ENCODE measurements at regions not wholly inside any gene's neighbourhood (a gene's known extent, or its start where the extent isn't known, plus 50 kb on each side); places are given as distances from the start of the nearest gene placed in this dataset.
"Not testable (repeated sequence)": the region's sequence is repeated elsewhere in the genome, so short reads cannot be mapped to it uniquely, and the experiment has no call there.

DNA sequence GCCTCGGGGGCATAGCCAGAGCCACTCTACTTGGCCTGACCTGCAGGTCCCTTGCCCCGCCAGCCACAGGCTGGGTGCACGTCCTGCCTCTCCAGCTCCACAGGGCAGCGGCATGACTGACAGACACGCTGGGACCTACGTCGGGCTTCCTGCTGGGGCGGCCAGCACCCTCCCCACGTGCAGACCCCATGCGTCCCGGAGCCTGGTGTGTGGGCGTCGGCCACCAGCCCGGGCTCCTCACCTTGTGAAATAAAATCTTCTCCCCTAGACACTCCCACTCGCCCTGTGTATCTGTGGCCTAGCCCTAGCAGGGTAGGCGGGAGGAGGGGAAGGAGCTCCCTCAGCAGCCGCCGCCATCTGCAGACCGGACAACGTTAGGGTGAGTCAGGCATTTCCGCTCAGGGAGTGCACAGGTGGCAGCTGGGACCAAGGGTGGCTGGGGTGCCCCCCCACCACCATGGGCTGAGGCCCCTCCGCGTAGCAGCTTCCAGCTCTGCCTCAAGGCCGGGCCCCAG is 119.5 kb downstream of the IGLL1 start:
- DNase-seq, result not testable (repeated sequence)

DNA sequence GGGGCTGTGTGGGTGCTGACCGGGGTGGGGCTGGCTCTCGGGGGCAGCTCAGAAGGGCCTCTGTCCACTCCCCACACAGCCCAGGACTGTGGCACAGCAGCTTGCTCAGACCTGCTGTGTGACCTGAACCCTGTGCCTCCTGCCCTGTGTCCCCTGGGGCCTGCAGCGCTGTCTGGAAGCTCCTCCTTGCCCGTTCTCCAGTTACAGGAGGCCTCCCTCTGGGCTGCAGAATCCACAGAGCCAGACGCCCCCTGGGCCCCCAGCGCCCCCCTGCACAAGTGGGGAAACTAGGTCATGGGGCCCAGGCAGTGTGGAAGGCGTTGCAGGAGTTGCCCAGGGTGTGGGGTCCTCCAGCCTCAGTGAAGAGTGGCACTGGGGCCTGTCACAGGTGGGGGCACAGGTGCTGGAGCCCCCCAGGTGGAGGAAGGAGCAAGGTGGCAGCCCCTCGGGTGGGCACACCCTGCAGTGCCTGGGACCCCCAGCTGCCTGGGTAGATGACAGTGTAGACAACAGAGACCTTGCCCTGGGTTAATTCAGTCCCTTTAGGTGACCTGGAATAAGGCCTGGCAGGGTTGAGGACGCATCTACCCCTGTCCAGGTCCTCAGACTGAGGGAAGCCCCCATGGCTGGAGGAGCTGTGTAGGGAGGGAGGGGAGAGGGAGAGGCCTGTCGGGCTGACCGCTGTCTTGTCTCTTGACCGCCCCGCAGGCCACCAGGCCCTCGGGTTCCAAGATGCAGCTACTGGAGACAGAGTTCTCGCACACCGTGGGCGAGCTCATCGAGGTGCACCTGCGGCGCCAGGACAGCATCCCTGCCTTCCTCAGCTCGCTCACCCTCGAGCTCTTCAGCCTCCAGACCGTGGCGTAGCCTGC is 120.2 kb downstream of the IGLL1 start:
- DNase-seq, result not testable (repeated sequence)

DNA sequence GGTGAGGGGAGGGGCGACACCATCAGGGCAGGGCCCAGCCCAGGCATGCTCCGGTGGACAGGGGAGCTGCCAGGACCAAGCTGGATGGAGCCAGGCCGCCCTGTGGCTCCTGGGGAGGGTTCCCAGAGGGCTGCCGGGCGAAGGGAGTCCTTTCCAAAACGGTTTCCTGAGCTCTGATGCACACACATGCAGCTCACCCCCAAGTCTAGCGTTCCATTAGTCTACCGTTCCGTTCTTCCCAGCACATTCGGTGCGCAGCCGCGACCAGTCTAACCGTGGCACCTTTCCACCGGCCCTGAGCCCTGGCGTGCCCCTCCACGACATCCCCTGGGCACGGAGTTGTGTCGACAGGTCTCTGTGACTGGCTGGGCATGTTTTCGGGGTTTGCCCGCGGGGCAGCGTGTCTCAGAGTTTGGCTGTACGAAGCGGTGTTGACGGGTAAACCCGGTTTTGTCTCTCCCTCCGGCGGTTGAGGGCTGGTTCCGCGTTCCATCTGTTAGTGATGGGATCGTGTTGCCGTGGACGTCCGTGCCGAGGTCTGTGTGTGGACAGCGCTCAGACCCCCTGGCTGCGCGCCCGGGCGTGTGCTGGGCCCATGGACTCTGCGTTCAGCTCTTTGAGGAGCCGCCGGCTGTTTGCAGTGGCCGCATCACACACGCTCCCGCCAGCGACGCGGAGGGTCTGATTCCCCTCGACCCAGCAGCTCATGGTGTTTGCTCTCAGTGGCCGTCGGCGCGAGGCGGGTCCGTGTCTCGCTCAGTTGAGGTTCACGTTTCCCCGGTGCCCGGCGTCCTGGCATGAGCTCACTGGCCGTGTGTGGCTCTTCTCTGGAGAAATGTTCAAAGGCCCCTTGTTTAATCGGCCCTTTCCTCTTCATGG is 121.2 kb downstream of the IGLL1 start:
- no peak for DNase-seq

DNA sequence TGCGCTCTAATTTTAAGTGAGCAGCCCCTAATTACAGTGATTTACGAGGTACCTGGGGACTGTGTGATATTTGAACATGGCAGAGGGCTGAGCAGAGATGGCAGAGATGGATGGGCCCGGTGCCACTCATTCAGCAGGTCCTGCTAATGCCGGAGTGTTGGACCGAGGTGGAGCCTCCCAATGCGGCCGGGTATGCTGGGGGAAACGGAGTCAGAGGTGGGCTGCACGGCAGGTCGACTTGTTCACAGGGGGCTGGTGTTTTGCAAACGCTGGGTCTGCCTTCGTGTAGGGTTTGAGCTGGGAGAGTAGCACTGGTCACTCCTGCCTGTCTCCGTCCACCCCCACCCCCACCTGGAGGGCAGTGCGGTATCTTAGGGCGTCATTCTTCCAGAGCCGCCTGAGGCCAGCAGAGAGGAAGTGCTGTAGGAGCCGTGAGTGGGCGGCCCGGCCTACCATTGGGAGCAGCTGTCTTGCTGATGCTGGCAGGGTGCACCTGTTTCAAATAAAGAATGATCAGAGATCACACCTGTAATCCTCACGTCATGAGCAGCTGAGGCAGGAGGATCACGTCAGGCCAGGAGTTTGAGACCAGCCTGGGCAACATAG is 122.6 kb downstream of the IGLL1 start:
- no peak for DNase-seq

DNA sequence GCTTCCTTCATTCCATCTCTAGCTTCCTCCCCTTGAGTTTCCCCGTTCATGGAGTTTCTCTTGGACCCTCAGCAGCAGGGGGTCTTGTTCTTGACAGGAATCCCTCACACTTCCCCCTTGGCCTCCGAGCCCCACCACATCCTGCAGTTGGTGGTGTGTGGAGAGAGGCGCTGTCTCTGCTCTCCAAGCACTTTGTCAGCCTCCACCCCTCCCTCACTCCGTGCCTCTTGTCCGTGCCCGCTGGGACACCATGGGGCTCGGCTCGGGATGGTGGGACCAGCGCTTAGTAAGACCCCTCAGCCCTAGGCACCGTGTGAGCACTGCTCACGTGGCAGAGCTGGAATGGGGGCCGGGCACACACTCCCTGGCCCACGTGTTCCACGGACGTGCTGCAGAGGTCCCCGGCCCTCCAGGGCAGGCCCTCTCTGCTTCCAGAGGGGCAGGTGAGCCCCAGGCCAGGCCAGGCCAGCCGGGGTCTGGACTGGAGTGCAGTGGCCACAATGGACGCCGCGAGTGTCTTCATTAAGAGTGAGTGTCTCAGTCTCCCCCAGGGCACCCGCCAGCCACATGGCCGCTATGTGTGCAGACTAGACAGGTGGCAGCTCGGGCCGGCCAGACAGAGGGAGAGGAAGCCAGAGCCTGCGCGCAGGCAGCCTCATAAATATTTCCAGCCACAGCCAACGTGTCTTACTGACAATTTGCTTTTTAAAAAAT is 123.3 kb downstream of the IGLL1 start:
- DNase-seq, result not testable (repeated sequence)

DNA sequence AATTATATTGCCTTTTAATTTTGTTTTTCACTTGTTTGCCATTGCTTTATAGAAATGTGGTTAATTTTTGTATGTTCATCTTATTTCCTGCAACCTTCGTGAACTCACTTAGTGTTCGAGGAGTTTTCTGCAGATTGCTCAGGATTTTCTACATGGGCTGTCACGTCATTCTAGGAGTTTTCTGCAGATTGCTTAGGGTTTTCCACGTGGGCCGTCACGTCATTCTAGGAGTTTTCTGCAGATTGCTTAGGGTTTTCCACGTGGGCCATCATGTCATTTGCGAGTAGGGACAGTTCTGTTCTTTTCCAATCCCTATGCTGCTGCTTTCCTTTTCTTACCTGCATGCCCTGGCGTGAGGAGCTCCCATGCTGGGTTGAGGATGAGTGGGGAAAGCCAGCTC is 125.7 kb downstream of the IGLL1 start:
- DNase-seq, result not testable (repeated sequence)

DNA sequence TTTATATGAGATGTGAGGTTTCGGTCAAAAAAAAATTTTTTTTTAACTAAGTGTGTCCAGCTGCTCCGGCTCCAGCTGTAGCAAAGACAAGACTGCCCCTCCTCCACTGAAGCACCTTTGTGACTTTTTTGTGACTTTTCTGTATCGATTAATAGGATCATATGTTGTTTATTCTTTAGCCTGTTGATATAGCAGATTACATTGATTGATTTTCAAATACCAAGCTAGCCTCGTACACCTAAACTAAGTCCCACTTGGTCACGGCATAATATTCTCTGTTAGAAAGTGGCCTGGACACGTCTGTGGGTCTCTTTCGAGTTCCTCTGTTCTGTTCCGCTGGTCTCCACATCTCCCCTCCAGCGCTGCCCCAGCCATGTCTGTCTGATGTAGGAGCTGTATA is 126.8 kb downstream of the IGLL1 start:
- no peak for DNase-seq

DNA sequence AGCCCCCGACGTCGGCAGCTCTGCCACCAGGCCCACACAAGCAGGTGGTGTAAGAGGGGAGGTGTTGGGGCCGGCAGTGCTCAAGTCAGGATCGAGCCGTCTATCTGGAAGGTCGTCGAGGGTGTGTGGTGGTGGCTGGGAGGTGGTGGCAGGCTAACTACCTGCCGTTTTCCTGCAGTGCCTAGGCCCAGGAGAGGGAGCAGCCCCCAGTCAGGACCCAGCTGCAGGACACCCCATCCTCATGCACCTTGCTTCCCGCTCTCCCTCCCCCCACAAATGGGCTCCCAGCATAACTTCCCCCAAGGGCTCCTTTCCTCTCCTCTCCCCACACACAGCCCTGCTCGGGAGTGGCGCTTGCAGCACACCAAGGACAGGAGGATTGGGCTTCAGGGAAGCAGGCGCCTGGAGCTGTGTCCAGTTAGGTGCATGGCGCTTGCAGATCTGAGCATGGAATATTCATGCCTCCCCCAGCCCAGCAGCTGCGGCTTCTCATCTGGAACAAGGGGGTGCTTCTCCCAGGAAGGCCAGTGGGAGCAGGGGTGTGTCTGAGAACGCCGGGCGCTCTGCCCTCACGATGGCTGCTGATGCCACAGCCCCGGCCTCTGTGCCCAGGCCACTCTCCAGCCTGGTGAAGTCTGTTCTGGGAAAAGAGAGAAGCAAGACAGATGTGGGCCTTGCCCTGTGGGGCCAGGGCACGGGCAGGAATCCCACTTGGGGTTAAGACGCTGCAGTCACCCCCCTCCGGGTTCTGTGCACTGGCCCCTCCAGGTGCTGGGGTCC is 127.7 kb downstream of the IGLL1 start:
- DNase-seq, result no peak

DNA sequence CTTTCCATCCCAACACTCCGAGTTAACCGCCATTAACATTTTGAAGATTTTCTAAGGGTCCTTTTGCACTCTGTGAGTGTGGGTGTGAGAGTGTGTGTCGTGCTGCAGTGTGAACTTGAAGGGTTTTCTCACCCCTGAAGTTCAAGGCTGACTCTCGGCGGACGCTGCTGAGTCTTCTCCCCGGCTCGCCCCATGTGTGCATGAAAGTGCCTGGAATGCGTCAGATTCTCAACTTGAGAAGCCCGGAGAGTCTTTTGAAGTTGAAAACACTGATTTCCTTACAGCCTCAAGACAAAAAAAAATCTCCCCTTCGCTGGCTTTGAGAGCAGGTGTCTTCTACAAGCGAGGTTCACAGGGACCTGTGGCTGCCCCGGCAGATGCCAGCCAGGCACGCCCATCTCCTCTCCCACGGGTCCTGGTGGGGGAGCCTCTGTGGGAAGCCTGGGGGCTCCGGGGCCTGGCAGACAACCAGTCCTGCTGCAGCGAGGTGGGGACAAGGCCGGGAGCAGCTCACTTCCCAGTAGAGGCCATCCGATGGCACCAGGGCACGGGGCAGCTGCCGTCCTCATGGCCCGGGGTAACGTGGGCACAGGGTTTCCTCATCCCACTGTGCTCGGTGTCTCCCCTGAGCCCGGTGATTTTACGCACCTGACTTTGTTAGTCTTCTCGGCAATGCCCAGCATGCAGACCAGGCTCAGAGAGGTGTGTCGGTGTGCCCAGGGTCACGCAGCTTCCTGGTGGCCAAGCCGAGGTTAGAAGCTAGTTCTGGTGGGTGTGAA is 128.4 kb downstream of the IGLL1 start:
- not testable (repeated sequence) for DNase-seq

DNA sequence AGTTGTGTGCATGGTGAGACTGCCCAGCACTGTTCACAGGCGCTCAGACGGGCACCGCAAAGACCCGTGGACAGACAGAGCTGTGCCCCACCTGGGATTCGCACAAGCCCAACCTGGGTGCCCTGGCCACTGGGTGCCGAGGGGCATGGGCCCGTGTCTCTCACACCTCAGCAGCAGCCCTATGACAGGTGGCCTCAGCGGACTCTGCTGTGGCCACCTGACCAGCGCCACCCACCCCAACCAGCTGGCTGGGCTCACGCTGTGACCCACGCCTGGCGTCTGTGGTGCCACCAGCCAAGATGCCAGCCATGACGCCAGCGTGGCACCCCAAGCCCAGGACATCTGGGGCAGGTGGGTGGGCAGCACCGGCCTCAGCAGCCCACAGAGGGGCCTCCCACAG is 129.3 kb downstream of the IGLL1 start:
- DNase-seq, result not testable (repeated sequence)

DNA sequence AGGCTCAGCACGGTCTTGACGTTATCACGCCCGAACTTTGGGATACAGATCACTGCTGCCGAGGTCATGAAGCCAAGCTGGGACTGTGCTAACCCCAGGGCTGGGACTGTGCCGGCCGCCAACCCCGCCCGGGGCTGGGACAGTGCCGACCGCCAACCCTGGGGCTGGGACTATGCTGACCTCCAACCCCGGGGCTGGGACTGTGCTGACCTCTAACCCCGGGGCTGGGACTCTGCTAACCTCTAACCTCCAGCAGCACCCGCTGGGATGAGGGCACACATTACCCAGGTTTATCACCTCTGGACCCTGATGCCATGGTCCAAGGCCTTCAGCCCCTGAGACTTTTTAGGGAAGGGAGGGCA is 129.7 kb downstream of the IGLL1 start:
- DNase-seq, result no peak

DNA sequence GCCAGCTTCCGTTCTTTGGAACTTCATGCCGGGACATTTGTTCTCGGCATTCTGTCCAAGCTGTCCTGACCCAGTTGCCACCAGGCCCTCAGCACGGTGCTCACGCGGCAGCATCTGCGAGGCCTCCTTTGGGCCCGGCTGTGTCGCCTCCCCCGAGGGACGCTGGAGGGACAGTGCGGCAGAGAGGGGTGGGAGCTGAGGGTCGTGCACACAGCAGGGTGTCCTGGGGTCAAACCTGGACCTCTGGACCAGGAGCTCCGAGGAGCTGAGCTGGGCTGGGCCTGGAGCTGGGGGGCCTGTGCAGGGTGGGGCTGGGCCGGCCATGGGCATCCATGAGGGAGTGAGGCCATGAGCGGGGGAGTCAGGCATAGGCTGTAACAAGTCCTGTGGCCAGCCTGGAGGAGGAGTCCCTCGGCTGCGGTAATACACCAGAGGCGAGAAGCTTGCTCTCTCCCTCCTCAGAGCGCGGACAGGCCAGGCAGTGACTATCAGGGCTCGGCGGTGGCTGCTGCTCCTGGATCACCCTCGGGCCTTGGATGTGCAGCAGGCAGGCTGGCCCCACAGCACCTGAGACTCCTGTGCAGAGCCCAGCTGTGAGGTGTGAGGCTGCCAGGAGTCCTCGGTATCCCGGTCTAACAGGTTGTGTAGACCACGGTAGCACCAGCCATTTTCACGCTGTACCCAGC is 130.2 kb downstream of the IGLL1 start:
- not testable (repeated sequence) for DNase-seq

DNA sequence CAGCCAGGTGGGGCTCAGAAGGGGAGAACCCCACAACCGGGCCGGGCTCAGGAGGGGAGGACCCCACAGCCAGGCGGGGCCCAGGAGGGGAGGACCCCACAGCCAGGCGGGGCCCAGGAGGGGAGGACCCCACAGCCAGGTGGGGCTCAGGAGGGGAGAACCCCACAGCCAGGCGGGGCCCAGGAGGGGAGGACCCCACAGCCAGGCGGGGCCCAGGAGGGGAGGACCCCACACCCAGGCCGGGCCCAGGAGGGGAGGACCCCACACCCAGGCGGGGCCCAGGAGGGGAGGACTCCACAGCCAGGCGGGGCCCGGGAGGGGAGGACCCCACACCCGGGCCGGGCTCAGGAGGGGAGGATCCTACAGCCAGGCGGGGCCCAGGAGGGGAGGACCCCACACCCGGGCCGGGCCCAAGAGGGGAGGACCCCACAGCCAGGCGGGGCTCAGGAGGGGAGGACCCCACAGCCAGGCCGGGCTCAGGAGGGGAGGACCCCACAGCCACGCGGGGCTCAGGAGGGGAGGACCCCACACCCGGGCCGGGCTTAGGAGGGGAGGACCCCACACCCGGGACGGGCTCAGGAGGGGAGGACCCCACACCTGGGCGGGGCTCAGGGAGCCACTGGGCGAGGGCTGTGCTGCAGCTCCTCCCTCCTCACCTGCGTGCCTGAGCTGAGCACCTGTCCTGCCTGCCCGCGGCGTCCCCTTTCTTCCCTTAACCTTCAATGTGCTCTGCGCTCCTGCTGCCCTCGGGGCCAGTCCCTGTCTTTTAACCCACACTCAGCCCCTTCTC is 131.4 kb downstream of the IGLL1 start:
- DNase-seq, result not testable (repeated sequence)

DNA sequence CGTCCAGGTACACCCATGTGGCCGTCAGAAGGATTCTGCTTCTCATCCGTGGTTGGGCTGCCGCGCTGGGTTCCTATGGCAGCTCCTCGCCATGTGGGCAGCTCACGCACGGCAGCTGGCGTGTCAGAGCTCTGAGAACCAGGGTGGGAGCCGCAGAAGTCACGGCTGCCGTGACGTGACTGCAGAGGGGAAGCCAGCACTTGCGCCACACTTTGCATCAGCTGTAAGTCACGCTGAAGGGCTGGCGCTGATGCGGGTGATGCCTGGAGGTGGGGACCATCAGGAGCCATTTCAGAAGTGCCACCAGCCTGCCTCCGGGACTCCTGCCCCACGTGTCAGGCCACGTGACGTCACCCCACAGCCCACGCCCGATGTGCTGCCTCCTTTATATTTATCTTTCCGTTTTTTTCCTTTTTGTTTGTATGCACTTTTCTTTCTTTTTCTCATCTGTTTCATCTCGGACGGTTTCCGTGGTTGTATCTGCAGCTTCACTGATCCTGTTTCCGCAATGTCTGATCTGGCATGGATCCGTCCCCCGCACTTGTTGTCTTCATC is 133.2 kb downstream of the IGLL1 start:
- no peak for DNase-seq

DNA sequence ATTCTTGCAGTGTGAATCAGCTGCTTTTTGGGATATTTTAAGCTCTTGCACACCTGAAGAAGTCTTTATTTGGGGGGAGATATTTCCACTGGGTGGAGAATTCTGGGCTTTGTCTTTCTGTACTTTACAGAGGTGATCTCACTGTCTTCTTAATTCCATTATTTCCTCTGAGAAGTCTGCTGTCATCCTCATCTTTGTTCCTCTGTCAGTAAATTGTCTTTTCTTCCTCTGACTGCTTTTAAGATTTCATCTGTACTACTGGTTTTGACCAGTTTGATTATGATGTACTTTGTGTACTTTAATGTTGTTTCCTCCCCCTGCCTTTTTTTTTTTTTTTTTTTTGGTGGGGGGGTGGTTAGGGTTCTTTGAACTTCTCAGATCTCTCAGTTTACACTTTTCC is 133.9 kb downstream of the IGLL1 start:
- DNase-seq, result not testable (repeated sequence)

DNA sequence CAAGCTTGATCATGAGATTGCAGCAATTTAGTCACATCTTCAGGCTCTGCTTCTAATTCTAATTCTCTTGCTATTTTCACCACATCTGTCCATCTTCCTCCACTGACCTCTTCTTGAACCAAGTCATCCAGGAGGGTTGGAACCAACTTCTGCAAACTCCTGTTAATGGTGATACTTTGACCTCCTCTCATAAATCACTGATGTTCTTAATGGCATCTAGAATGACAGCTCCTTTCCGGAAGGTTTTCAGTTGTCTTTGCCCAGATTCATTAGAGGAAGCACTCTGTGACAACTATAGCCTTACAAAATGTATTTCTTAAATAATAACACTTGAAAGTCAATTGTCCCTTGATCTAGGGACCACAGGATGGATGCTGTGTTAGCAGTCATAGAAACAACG is 136.2 kb downstream of the IGLL1 start:
- DNase-seq, result not testable (repeated sequence)

DNA sequence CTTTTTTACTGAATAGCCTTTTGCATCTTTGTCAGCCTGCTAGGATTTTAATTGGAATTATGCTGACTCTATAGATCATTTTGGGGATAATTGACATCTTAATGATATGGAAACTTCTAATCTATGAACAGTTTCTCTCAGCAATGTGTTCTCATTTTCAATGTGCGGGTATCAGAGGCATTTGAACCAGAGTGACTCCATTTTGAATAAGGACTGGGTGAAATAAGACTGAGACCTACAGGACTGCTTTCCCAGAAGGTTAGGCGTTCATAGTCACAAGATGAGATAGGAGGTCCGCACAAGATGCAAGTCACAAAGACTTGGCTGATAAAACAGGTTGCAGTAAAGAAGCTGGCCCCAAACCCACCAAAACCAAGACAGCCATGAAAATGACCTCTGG is 140.5 kb downstream of the IGLL1 start:
- not testable (repeated sequence) for DNase-seq

DNA sequence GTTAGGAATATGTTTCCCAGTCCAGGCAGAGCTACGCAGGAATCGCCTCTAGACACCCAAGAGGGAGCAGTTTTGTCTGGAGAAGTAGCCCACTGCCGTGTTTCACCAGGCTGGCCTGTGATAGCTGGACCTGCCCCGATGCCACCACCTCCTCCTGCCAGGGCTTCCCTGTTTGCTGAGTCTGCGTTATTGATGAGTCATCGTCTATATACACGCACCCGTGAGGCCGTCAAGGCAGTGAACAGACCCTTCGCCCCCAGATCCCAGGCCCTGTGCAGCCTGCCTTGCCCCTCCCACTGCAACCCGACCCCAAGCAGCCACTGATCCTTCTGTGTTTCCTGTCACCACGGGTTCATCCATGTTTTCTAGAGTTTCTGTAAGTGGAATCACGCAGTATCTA is 141.9 kb downstream of the IGLL1 start:
- no peak for DNase-seq

DNA sequence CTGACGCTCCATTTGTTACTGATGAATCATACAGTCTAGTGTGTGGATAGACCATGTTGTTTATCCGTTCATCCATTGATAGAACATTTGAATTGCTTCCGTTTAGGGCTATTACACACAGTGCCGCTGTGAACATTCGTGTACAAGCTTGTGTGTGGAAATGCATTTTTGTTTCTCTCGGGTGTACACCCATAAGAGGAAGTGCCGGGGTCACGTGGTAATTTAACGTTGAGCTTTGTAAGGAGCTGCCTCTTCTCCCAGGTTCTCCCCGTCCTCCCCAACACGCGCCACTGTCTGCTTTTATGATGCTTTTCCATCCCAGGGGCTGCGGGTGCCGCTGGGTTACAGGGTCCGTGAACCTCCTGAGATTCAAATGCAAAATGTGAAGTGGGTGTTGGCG is 142.3 kb downstream of the IGLL1 start:
- DNase-seq, result no peak

Data from CD4-positive, alpha-beta T cell treated with Interleukin-10 for 1 hour (primary cell).